Fibroblast of villous mesenchyme (primary cell): ENCODE measurements at regions not wholly inside any gene's neighbourhood (a gene's known extent, or its start where the extent isn't known, plus 50 kb on each side); places are given as distances from the start of the nearest gene placed in this dataset.

Experiments
- DNase-seq: peaks from one replicate; pipeline ENCODE4 v3.0.0-alpha.2; 2010; ENCODE audit warnings: low read depth
- H3K4me3 ChIP-seq: 2 replicates; pipeline ENCODE4 v1.5.1; 2011; ENCODE audit warnings: low read depth, mild to moderate bottlenecking, low read length
- TF ChIP-seq, protein P1 (sequence below): IDR thresholded peaks from 2 replicates; pipeline ENCODE4 v1.5.1; 2012; ENCODE audit warnings: low read depth, mild to moderate bottlenecking, low read length; ENCODE audit not compliant: insufficient read depth

GRCh38 chr12:131497966-131498365 lies 212.9 kb upstream of the SFSWAP start:
- TF ChIP-seq, protein P1, sequence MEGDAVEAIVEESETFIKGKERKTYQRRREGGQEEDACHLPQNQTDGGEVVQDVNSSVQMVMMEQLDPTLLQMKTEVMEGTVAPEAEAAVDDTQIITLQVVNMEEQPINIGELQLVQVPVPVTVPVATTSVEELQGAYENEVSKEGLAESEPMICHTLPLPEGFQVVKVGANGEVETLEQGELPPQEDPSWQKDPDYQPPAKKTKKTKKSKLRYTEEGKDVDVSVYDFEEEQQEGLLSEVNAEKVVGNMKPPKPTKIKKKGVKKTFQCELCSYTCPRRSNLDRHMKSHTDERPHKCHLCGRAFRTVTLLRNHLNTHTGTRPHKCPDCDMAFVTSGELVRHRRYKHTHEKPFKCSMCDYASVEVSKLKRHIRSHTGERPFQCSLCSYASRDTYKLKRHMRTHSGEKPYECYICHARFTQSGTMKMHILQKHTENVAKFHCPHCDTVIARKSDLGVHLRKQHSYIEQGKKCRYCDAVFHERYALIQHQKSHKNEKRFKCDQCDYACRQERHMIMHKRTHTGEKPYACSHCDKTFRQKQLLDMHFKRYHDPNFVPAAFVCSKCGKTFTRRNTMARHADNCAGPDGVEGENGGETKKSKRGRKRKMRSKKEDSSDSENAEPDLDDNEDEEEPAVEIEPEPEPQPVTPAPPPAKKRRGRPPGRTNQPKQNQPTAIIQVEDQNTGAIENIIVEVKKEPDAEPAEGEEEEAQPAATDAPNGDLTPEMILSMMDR: no peak
- no peak overlapping the region for H3K4me3 ChIP-seq
- no peak for DNase-seq

DNA sequence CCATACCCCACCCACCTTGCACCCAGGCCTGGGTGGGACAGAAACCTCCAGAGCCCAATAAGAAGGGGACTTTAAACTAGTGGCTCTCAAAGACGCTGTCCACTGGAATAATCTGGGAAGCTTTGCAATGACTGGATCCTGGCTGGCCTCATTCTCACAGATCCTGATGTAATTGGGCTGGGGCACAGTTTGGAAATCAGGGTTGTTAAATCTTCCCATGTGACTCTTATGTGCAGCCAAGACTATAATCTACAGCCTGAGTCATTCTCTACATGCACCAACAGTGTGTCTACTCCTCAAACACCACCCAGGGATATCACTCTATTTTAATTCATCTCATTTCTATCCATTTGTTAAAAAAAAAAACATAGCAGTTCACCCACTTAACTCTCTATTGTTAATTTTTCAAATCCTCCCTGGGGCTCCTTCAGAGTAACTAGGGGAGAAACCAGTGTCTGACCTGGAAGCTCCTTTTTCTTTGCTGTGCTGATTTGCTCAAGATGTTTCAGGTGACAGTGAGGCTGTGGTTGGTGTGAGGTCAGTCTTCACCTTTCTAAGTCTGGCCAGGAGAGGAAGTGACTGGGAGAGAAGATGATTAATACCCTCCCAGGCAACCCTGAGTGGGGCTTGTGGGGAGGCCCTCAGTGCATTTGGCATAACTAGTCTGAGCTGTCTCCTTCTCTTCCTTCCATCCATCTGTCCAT lies 211.6 kb upstream of the SFSWAP start:
- no peak for DNase-seq
- no peak overlapping the region for H3K4me3 ChIP-seq
- TF ChIP-seq, protein P1: no peak

GRCh38 chr12:131499864-131500190 lies 211.1 kb upstream of the SFSWAP start:
- DNase-seq: no peak
- TF ChIP-seq, protein P1: no peak
- no peak overlapping the region for H3K4me3 ChIP-seq

GRCh38 chr12:131500564-131500963 lies 210.3 kb upstream of the SFSWAP start:
- DNase-seq: no peak
- TF ChIP-seq, protein P1: no peak
- no peak overlapping the region for H3K4me3 ChIP-seq

DNA sequence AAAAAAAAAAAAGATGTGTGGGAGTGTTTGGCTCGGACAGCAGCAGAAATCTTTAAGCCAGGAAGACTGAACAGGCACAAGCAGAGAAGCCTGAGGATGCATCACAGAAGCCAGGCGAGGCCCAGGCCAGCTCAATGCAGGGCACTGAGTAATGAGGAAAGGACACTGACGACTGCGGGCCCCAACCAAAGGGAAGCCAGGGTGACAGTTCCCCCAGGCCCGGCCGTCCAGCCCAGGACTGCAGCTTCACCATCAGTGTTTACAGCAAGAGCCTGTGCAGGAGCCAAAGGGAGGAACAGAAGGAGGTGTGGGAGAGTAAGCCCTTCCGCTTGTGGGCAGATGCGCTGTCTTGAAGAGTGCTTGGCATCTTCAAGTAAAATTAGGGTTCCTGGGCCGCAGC lies 205.3 kb upstream of the SFSWAP start:
- no peak overlapping the region for H3K4me3 ChIP-seq
- TF ChIP-seq, protein P1: no peak
- DNase-seq: no peak

GRCh38 chr12:131506426-131506825 lies 204.5 kb upstream of the SFSWAP start:
- no peak for DNase-seq
- H3K4me3 ChIP-seq: no peak overlapping the region
- TF ChIP-seq, protein P1: no peak

DNA sequence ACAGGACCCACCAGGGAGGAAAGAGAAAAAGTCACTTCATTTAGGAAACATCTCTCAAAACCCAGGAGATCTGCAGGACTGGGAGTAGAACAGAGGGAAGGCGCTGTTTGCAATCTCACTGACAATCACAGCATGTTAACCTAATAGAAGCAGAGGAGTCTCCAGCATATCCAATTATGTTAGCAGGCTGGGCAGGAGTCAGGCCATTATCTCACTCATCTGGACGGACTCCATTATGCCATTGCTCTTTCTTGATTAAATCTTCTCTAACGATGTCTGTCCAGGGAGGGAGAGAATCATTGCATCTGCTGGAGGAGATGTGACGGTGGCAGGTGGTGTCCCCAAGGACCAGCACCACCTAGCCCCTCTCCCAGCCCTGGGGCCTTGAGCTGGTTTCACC lies 203.8 kb upstream of the SFSWAP start:
- no peak overlapping the region for H3K4me3 ChIP-seq
- no peak for DNase-seq
- TF ChIP-seq, protein P1: no peak
